ENCODE measurements at regions not wholly inside any gene's neighbourhood (a gene's known extent, or its start where the extent isn't known, plus 50 kb on each side); places are given as distances from the start of the nearest gene placed in this dataset.

DNA sequence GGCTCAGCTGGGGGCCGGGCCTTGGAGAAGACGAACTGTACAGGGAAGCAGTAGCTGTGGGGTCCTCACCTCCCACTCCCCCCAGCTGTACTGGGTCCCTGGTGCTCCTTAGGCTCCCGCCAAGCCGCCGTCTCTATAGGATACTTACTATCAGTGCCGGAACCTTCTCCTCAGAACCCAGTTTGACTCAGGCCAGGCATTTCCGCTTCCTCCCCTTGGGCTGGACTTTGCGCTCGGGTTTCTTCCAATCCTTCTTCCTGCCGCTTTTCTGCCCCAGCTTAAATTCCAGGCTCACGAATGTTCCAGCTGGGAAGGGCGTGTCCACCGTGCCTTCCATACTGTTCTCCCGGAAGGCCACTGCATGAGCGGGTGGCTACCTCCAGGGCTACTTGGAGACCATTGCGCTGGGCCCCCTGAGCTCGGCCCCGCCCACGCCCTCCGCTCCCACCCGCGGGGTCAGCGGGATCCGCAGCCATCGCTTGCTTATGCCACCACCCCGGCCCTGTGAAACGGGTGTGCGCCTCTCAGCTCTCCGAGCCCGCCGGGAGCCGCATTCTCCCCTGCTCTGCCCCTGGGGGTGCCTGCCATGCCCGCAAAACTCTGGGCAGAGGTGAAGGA lies 1795.9 kb downstream of the TP53TG3F start:
- TF ChIP-seq, protein P1, sequence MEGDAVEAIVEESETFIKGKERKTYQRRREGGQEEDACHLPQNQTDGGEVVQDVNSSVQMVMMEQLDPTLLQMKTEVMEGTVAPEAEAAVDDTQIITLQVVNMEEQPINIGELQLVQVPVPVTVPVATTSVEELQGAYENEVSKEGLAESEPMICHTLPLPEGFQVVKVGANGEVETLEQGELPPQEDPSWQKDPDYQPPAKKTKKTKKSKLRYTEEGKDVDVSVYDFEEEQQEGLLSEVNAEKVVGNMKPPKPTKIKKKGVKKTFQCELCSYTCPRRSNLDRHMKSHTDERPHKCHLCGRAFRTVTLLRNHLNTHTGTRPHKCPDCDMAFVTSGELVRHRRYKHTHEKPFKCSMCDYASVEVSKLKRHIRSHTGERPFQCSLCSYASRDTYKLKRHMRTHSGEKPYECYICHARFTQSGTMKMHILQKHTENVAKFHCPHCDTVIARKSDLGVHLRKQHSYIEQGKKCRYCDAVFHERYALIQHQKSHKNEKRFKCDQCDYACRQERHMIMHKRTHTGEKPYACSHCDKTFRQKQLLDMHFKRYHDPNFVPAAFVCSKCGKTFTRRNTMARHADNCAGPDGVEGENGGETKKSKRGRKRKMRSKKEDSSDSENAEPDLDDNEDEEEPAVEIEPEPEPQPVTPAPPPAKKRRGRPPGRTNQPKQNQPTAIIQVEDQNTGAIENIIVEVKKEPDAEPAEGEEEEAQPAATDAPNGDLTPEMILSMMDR (conservative IDR thresholded peaks at IDR 0.05), result no peak
- no peak for TF ChIP-seq ZFX (IDR thresholded peaks at IDR 0.05)

All from C4-2B (cell line).